HCT116 (cell line): ENCODE measurements at regions not wholly inside any gene's neighbourhood (a gene's known extent, or its start where the extent isn't known, plus 50 kb on each side); places are given as distances from the start of the nearest gene placed in this dataset.

Experiments
- MAX ChIP-seq: IDR thresholded peaks from 2 replicates; pipeline ENCODE4 v1.6.1; 2012
- POLR2AphosphoS5 ChIP-seq: IDR thresholded peaks from 2 replicates; pipeline ENCODE4 v1.6.1; 2011; ENCODE audit warnings: mild to moderate bottlenecking, low read depth, low read length, moderate library complexity
- REST ChIP-seq: IDR thresholded peaks from 2 replicates; pipeline ENCODE4 v1.6.1; 2012; ENCODE audit warnings: low read depth
- SP1 ChIP-seq: IDR thresholded peaks from 2 replicates; pipeline ENCODE4 v1.6.1; 2012; ENCODE audit warnings: low read depth

GRCh38 chr4:27791640-27792039 lies 931.0 kb downstream of the STIM2 start:
- TF ChIP-seq MAX: no peak
- no peak for TF ChIP-seq REST
- TF ChIP-seq POLR2AphosphoS5: no peak
- no peak for TF ChIP-seq SP1
